ENCODE measurements at regions not wholly inside any gene's neighbourhood (a gene's known extent, or its start where the extent isn't known, plus 50 kb on each side); places are given as distances from the start of the nearest gene placed in this dataset.
"Not testable (repeated sequence)": the region's sequence is repeated elsewhere in the genome, so short reads cannot be mapped to it uniquely, and the experiment has no call there.

DNA sequence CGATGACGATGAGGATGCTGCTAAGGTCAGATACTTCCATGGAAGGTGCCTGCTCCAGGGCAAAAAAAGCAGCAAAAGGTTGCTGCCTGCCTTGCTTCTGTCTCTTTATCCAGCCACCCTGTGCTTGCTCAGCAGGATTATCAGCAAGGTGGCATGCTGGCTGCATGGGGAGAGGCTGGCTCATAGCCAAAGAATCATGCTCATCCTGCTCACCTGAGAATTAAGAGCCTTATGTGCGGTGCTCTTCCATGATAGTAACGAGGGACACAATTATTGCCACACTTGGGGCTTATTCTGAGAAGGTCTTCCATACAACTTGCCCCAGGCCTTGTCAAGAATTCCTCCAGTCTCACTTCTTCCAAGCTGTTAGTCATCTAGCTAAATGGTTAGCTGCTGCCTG, 60.4 kb upstream of the SEC11C start:
- Histone ChIP-seq H3K27ac (ENCODE audit: low read length) (no peak overlapping the region), H4K20me1 (ENCODE audit: insufficient read depth) (no peaks in the 10 kb centered on the region), H3K27me3 (ENCODE audit: insufficient read depth, low read depth, low read length) (no peaks in the 10 kb centered on the region), H3K79me2 (replicated peaks; ENCODE audit: insufficient read depth, low read length) (no peaks in the 10 kb centered on the region), H3K9ac (ENCODE audit: low read length) (no peak overlapping the region), H3K4me3 (ENCODE audit: low read length) (no peak overlapping the region), H2AFZ (ENCODE audit: low read depth, low read length) (no peak overlapping the region), H3F3A (ENCODE audit: insufficient read depth, low read length, poor library complexity, severe bottlenecking) (no peaks in the 10 kb centered on the region), H3K36me3 (ENCODE audit: insufficient read depth, low read length) (no peaks in the 10 kb centered on the region), H3K9me2 (ENCODE audit: insufficient read depth, low read length) (no peaks in the 10 kb centered on the region), H3K4me2 (ENCODE audit: low read length) (no peak overlapping the region), H3K9me3 (ENCODE audit: low read length) (no peaks in the 10 kb centered on the region)
- TF ChIP-seq TAF1 (IDR thresholded peaks at IDR 0.05; ENCODE audit: low read depth) = no peak
- TF ChIP-seq, protein P1, sequence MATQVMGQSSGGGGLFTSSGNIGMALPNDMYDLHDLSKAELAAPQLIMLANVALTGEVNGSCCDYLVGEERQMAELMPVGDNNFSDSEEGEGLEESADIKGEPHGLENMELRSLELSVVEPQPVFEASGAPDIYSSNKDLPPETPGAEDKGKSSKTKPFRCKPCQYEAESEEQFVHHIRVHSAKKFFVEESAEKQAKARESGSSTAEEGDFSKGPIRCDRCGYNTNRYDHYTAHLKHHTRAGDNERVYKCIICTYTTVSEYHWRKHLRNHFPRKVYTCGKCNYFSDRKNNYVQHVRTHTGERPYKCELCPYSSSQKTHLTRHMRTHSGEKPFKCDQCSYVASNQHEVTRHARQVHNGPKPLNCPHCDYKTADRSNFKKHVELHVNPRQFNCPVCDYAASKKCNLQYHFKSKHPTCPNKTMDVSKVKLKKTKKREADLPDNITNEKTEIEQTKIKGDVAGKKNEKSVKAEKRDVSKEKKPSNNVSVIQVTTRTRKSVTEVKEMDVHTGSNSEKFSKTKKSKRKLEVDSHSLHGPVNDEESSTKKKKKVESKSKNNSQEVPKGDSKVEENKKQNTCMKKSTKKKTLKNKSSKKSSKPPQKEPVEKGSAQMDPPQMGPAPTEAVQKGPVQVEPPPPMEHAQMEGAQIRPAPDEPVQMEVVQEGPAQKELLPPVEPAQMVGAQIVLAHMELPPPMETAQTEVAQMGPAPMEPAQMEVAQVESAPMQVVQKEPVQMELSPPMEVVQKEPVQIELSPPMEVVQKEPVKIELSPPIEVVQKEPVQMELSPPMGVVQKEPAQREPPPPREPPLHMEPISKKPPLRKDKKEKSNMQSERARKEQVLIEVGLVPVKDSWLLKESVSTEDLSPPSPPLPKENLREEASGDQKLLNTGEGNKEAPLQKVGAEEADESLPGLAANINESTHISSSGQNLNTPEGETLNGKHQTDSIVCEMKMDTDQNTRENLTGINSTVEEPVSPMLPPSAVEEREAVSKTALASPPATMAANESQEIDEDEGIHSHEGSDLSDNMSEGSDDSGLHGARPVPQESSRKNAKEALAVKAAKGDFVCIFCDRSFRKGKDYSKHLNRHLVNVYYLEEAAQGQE (IDR thresholded peaks at IDR 0.05; ENCODE audit: borderline replicate concordance) = no peak
- TF ChIP-seq EZH2 (IDR thresholded peaks at IDR 0.05; ENCODE audit: borderline replicate concordance, insufficient read depth, low read length, poor library complexity, severe bottlenecking) = no peak
- no peak for TF ChIP-seq POLR2AphosphoS5 (IDR thresholded peaks at IDR 0.05)

DNA sequence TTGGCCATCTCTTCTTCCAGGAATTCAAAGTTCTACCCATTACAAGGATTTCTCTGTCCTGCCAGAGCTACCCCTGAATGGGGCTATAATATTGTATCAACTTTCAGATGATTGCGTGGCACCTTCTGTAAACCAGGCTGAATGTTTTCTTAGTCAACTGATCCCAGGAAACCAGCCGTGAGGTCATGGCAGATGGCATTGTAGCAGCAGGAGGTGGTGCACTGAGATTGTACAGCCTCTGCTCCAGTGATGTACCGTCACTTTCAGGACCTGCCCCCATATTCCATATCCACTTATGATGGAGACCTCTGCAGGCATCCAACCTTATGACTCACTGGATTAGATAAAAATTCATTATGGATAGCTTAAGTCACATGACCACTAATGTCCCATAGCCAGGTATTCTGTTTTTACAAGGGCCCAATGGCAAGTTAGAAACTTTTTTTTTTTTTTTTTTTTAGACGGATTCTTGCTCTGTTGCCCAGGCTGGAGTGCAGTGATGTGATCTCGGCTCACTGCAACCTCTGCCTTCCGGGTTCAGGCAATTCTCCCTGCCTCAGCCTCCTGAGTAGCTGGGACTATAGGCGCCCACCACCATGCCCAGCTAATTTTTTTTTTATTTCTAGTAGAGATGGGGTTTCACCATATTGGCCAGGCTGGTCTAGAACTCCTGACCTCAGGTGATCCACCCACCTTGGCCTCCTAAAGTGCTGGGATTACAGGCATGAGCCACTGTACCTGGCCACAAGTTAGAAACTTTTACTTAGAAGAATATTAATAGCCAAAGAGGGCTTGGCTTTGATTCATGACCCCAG, 59.8 kb upstream of the SEC11C start:
- H3K9me2 ChIP-seq (ENCODE audit: insufficient read depth, low read length); H3K79me2 ChIP-seq (replicated peaks; ENCODE audit: insufficient read depth, low read length); H3K9me3 ChIP-seq (ENCODE audit: low read length): not testable (repeated sequence)

DNA sequence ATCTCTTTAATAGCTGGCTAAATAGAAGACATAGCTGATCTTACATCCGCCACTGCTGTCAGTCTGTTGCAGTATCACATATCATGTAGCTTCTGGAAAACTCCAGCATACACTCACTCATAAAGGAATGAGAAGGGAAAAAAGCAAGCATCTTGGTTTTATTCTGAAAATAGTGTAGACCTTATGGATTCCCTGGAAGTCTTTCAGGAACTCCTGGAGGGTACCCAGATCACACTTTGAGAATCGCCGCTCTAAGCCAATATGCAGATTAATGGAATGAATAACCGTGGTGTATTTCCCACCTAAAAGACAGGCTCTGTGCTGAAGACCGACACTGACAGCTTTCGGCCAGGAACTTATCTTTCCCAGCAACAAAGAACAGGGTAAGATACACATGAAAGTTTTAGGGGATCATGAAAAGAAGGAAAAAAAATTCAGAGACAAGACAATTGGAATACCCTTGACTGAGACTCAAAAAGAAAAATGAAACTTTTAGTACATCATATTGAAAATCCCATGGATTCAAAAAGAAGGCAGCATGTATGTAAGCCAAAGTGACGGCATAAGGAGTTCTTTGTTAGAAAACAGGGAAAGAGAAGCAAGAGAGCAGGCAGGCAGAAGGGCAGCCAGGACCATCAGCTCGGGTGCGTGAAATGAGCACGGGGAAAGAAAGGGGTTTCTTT, 56.4 kb upstream of the SEC11C start:
- Histone ChIP-seq H3F3A (ENCODE audit: insufficient read depth, low read length, poor library complexity, severe bottlenecking) (no peaks in the 10 kb centered on the region), H3K27me3 (ENCODE audit: insufficient read depth, low read depth, low read length) (no peaks in the 10 kb centered on the region), H3K4me3 (ENCODE audit: low read length) (no peak overlapping the region), H3K36me3 (ENCODE audit: insufficient read depth, low read length) (no peaks in the 10 kb centered on the region), H2AFZ (ENCODE audit: low read depth, low read length) (no peak overlapping the region), H3K9me3 (ENCODE audit: low read length) (no peaks in the 10 kb centered on the region), H3K4me2 (ENCODE audit: low read length) (no peak overlapping the region), H3K79me2 (replicated peaks; ENCODE audit: insufficient read depth, low read length) (no peaks in the 10 kb centered on the region), H4K20me1 (ENCODE audit: insufficient read depth) (no peaks in the 10 kb centered on the region), H3K27ac (ENCODE audit: low read length) (no peak overlapping the region), H3K9ac (ENCODE audit: low read length) (no peak overlapping the region), H3K9me2 (ENCODE audit: insufficient read depth, low read length) (no peaks in the 10 kb centered on the region)
- TF ChIP-seq, protein P2, sequence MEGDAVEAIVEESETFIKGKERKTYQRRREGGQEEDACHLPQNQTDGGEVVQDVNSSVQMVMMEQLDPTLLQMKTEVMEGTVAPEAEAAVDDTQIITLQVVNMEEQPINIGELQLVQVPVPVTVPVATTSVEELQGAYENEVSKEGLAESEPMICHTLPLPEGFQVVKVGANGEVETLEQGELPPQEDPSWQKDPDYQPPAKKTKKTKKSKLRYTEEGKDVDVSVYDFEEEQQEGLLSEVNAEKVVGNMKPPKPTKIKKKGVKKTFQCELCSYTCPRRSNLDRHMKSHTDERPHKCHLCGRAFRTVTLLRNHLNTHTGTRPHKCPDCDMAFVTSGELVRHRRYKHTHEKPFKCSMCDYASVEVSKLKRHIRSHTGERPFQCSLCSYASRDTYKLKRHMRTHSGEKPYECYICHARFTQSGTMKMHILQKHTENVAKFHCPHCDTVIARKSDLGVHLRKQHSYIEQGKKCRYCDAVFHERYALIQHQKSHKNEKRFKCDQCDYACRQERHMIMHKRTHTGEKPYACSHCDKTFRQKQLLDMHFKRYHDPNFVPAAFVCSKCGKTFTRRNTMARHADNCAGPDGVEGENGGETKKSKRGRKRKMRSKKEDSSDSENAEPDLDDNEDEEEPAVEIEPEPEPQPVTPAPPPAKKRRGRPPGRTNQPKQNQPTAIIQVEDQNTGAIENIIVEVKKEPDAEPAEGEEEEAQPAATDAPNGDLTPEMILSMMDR (IDR thresholded peaks at IDR 0.05; ENCODE audit: poor library complexity, severe bottlenecking) = no peak
- TF ChIP-seq TAF1 (IDR thresholded peaks at IDR 0.05; ENCODE audit: low read depth) = no peak

More for the DNA sequence above, 59.8 kb upstream of the SEC11C start:
- H3K27ac ChIP-seq (ENCODE audit: low read length); H2AFZ ChIP-seq (ENCODE audit: low read depth, low read length); H3K4me2 ChIP-seq (ENCODE audit: low read length); H3K36me3 ChIP-seq (ENCODE audit: insufficient read depth, low read length); H4K20me1 ChIP-seq (ENCODE audit: insufficient read depth); H3K4me3 ChIP-seq (ENCODE audit: low read length); H3K9ac ChIP-seq (ENCODE audit: low read length); H3F3A ChIP-seq (ENCODE audit: insufficient read depth, low read length, poor library complexity, severe bottlenecking); H3K27me3 ChIP-seq (ENCODE audit: insufficient read depth, low read depth, low read length): not testable (repeated sequence)

Measured in neural cell (in vitro differentiated cells).